MM.1S (cell line): ENCODE measurements at regions not wholly inside any gene's neighbourhood (a gene's known extent, or its start where the extent isn't known, plus 50 kb on each side); places are given as distances from the start of the nearest gene placed in this dataset.

Experiments
- DNase-seq: peaks from one replicate; pipeline ENCODE4 v3.0.0-alpha.2; 2015
- H2AFZ ChIP-seq: fragments of 300-600 bp; sonication (generic); 2 replicates; pipeline ENCODE4 v1.6.0; 2016; ENCODE audit warnings: antibody characterized with exemption, low read length
- H3F3A ChIP-seq: fragments of 300-600 bp; sonication (generic); 2 replicates; pipeline ENCODE4 v1.6.1; 2016; ENCODE audit warnings: mild to moderate bottlenecking, antibody characterized with exemption, low read length, moderate library complexity, mixed read lengths; ENCODE audit not compliant: insufficient read depth
- H3K27ac ChIP-seq: fragments of 300-600 bp; sonication (generic); 2 replicates; pipeline ENCODE4 v1.5.1; 2016; ENCODE audit warnings: mild to moderate bottlenecking, low read length
- H3K27me3 ChIP-seq: fragments of 300-600 bp; sonication (generic); replicated peaks from 2 replicates; pipeline ENCODE4 v1.6.0; 2016; ENCODE audit warnings: low read length; ENCODE audit not compliant: insufficient read depth
- H3K36me3 ChIP-seq: fragments of 300-600 bp; sonication (generic); replicated peaks from 2 replicates; pipeline ENCODE4 v1.6.1; 2016; ENCODE audit warnings: mild to moderate bottlenecking, low read length, mixed read lengths; ENCODE audit not compliant: insufficient read depth
- H3K4me1 ChIP-seq: fragments of 300-600 bp; sonication (generic); 2 replicates; pipeline ENCODE4 v1.6.1; 2016; ENCODE audit warnings: low read length, mixed read lengths
- H3K4me2 ChIP-seq: fragments of 300-600 bp; sonication (generic); 2 replicates; pipeline ENCODE4 v1.6.0; 2016; ENCODE audit warnings: low read depth, low read length
- H3K4me3 ChIP-seq: fragments of 300-600 bp; sonication (generic); 2 replicates; pipeline ENCODE4 v1.5.1; 2016; ENCODE audit warnings: low read length, mixed read lengths
- H3K79me2 ChIP-seq: fragments of 300-600 bp; sonication (generic); 2 replicates; pipeline ENCODE4 v1.6.1; 2016; ENCODE audit warnings: mixed run types, low read length, mixed read lengths
- H3K9ac ChIP-seq: fragments of 300-600 bp; sonication (generic); 2 replicates; pipeline ENCODE4 v1.6.1; 2016; ENCODE audit warnings: low read length, mixed read lengths
- H3K9me2 ChIP-seq: fragments of 300-600 bp; sonication (generic); replicated peaks from 2 replicates; pipeline ENCODE4 v1.6.1; 2016; ENCODE audit warnings: mild to moderate bottlenecking, low read length, mixed read lengths; ENCODE audit not compliant: insufficient read depth
- H3K9me3 ChIP-seq: fragments of 300-600 bp; sonication (generic); replicated peaks from 2 replicates; pipeline ENCODE4 v1.6.1; 2016; ENCODE audit warnings: mild to moderate bottlenecking, low read length, mixed read lengths; ENCODE audit not compliant: insufficient read depth
- H4K20me1 ChIP-seq: fragments of 300-600 bp; sonication (generic); 2 replicates; pipeline ENCODE4 v1.6.1; 2016; ENCODE audit warnings: mild to moderate bottlenecking, low read length, moderate library complexity, mixed read lengths; ENCODE audit not compliant: insufficient read depth
- CTCF ChIP-seq: fragments of 300-600 bp; sonication (generic); IDR thresholded peaks from 2 replicates; pipeline ENCODE4 v1.5.1; 2016; ENCODE audit warnings: antibody characterized with exemption, low read length, mixed read lengths
- EZH2 ChIP-seq: fragments of 300-600 bp; sonication (generic); optimal IDR thresholded peaks from 2 replicates; pipeline ENCODE3; 2017; ENCODE audit warnings: low read depth, mild to moderate bottlenecking, antibody characterized with exemption, low read length, mixed read lengths
- EZH2phosphoT487 ChIP-seq: fragments of 300-600 bp; sonication (generic); IDR thresholded peaks from 2 replicates; pipeline ENCODE4 v1.6.1; 2018; ENCODE audit warnings: antibody characterized with exemption, low read length

- no peak overlapping the region for H3K4me2 ChIP-seq
Observed at GRCh38 chr11:25612806-25613205, 719.1 kb upstream of the ANO3 start.

GRCh38 chr11:25613451-25613850 is 718.5 kb upstream of the ANO3 start:
- TF ChIP-seq EZH2 (no peak), EZH2phosphoT487 (no peak), CTCF (no peak)
- no peaks in the 10 kb centered on the region for H3K9me3 ChIP-seq

More at GRCh38 chr11:25612806-25613205, 719.1 kb upstream of the ANO3 start:
- no peak overlapping the region for H2AFZ ChIP-seq
- no peak overlapping the region for H3K27ac ChIP-seq
- no peaks in the 10 kb centered on the region for H3K4me1 ChIP-seq
- no peaks in the 10 kb centered on the region for H3K79me2 ChIP-seq
- no peak for TF ChIP-seq EZH2
- no peak for TF ChIP-seq CTCF
- no peak for TF ChIP-seq EZH2phosphoT487
- no peak overlapping the region for H3K4me3 ChIP-seq
- no peaks in the 10 kb centered on the region for H3K36me3 ChIP-seq
- H3F3A ChIP-seq: no peaks in the 10 kb centered on the region
- H4K20me1 ChIP-seq: no peaks in the 10 kb centered on the region
- no peaks in the 10 kb centered on the region for H3K27me3 ChIP-seq
- H3K9me3 ChIP-seq: no peaks in the 10 kb centered on the region
- H3K9me2 ChIP-seq: no peaks in the 10 kb centered on the region
- DNase-seq: no peak
- H3K9ac ChIP-seq: no peak overlapping the region

DNA sequence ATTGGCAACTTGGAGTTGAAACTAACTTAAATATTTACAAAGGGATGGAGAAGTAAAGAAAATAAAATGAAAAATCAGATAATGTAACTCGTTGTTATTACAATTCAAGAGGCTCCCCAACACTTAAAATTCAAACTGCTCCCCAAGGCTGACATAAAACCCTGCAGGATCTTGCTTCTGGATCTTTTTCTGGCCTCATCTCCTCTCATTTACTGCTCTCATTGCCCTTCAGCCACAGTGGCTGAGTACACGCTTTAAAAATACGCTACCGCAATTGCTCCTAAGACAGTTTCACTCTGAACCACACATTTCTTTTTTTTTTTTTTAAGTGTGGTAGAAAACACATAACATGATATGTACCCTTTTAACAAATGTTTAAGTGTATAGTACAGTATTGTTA is 718.1 kb upstream of the ANO3 start:
- no peak overlapping the region for H2AFZ ChIP-seq
- H3K9me2 ChIP-seq: no peaks in the 10 kb centered on the region
- no peaks in the 10 kb centered on the region for H3K79me2 ChIP-seq
- H3K4me3 ChIP-seq: no peak overlapping the region
- H3K9ac ChIP-seq: no peak overlapping the region
- H3K9me3 ChIP-seq: no peaks in the 10 kb centered on the region
- TF ChIP-seq CTCF: no peak
- no peak for TF ChIP-seq EZH2
- no peak for TF ChIP-seq EZH2phosphoT487
- no peaks in the 10 kb centered on the region for H4K20me1 ChIP-seq
- no peak overlapping the region for H3K4me2 ChIP-seq
- no peaks in the 10 kb centered on the region for H3F3A ChIP-seq
- no peaks in the 10 kb centered on the region for H3K4me1 ChIP-seq
- DNase-seq: no peak
- H3K27ac ChIP-seq: no peak overlapping the region
- no peaks in the 10 kb centered on the region for H3K27me3 ChIP-seq
- H3K36me3 ChIP-seq: no peaks in the 10 kb centered on the region

More at GRCh38 chr11:25613451-25613850, 718.5 kb upstream of the ANO3 start:
- no peak overlapping the region for H2AFZ ChIP-seq
- H3K27me3 ChIP-seq: no peaks in the 10 kb centered on the region
- no peak overlapping the region for H3K9ac ChIP-seq
- no peak overlapping the region for H3K4me3 ChIP-seq
- H4K20me1 ChIP-seq: no peaks in the 10 kb centered on the region
- no peak overlapping the region for H3K27ac ChIP-seq
- no peak for DNase-seq
- no peaks in the 10 kb centered on the region for H3K36me3 ChIP-seq
- no peak overlapping the region for H3K4me2 ChIP-seq
- no peaks in the 10 kb centered on the region for H3K9me2 ChIP-seq
- no peaks in the 10 kb centered on the region for H3K4me1 ChIP-seq
- H3K79me2 ChIP-seq: no peaks in the 10 kb centered on the region
- H3F3A ChIP-seq: no peaks in the 10 kb centered on the region
